ENCODE measurements at regions not wholly inside any gene's neighbourhood (a gene's known extent, or its start where the extent isn't known, plus 50 kb on each side); places are given as distances from the start of the nearest gene placed in this dataset.

GRCh38 chr3:59553076-59553475 is 503.3 kb upstream of the CFAP20DC start:
- no peaks in the 10 kb centered on the region for H3K27me3 Mint-ChIP-seq
- no peaks in the 10 kb centered on the region for H3K36me3 Mint-ChIP-seq
- H3K9me3 Mint-ChIP-seq, result no peaks in the 10 kb centered on the region
- no peaks in the 10 kb centered on the region for H3K4me1 Mint-ChIP-seq
- no peak overlapping the region for H3K4me3 Mint-ChIP-seq
- H3K27ac Mint-ChIP-seq, result no peak overlapping the region

GRCh38 chr3:59551834-59552233 is 502.0 kb upstream of the CFAP20DC start:
- Mint-ChIP-seq H3K27ac (no peak overlapping the region), H3K36me3 (no peaks in the 10 kb centered on the region), H3K9me3 (no peaks in the 10 kb centered on the region), H3K4me3 (no peak overlapping the region), H3K4me1 (no peaks in the 10 kb centered on the region), H3K27me3 (no peaks in the 10 kb centered on the region)

- peaks cover 0 to under 1% (median 0%) of the 10 kb centered on the region in 3 donors for H3K9me3 Mint-ChIP-seq
- no peaks in the 10 kb centered on the region for H3K36me3 Mint-ChIP-seq
- no peak overlapping the region for H3K4me3 Mint-ChIP-seq
- no peaks in the 10 kb centered on the region for H3K4me1 Mint-ChIP-seq
- H3K27ac Mint-ChIP-seq, result no peak overlapping the region
- H3K27me3 Mint-ChIP-seq, result no peaks in the 10 kb centered on the region
Measured at GRCh38 chr3:59549962-59550361, 500.1 kb upstream of the CFAP20DC start.

- Mint-ChIP-seq H3K4me1 (no peaks in the 10 kb centered on the region), H3K27me3 (no peaks in the 10 kb centered on the region), H3K9me3 (peaks cover 0 to 2% (median 0%) of the 10 kb centered on the region in 3 donors), H3K27ac (no peak overlapping the region), H3K4me3 (no peak overlapping the region), H3K36me3 (no peaks in the 10 kb centered on the region)
Measured at GRCh38 chr3:59547874-59548273, 498.0 kb upstream of the CFAP20DC start.

- Mint-ChIP-seq H3K4me3 (no peak overlapping the region), H3K27me3 (no peaks in the 10 kb centered on the region), H3K9me3 (peaks cover 0 to 2% (median 0%) of the 10 kb centered on the region in 3 donors), H3K4me1 (no peaks in the 10 kb centered on the region), H3K27ac (no peak overlapping the region), H3K36me3 (no peaks in the 10 kb centered on the region)
Measured at GRCh38 chr3:59546522-59546921, 496.7 kb upstream of the CFAP20DC start.

- H3K4me3 Mint-ChIP-seq, result no peak overlapping the region
- peaks cover 0 to 3% (median 0%) of the 10 kb centered on the region in 3 donors for H3K4me1 Mint-ChIP-seq
- peaks cover 0 to 2% (median 0%) of the 10 kb centered on the region in 3 donors for H3K9me3 Mint-ChIP-seq
- no peak overlapping the region for H3K27ac Mint-ChIP-seq
- no peaks in the 10 kb centered on the region for H3K36me3 Mint-ChIP-seq
- peaks cover under 1% of the 10 kb centered on the region for H3K27me3 Mint-ChIP-seq
Measured at GRCh38 chr3:59545374-59545773, 495.5 kb upstream of the CFAP20DC start.

GRCh38 chr3:59542276-59542675 is 492.5 kb upstream of the CFAP20DC start:
- peaks cover 0 to 3% (median 0%) of the 10 kb centered on the region in 3 donors for H3K4me1 Mint-ChIP-seq
- H3K27ac Mint-ChIP-seq, result no peak overlapping the region
- H3K36me3 Mint-ChIP-seq, result no peaks in the 10 kb centered on the region
- H3K4me3 Mint-ChIP-seq, result no peak overlapping the region
- H3K27me3 Mint-ChIP-seq, result peaks cover 1% of the 10 kb centered on the region
- H3K9me3 Mint-ChIP-seq, result peaks cover 0 to 2% (median 0%) of the 10 kb centered on the region in 3 donors

- Mint-ChIP-seq H3K9me3 (peaks cover 0 to 2% (median 0%) of the 10 kb centered on the region in 3 donors), H3K36me3 (no peaks in the 10 kb centered on the region), H3K4me3 (peak overlapping the region in 1 of 4 donors; percentile 53), H3K27me3 (peaks cover 1% of the 10 kb centered on the region), H3K4me1 (peaks cover 0 to 3% (median 0%) of the 10 kb centered on the region in 3 donors), H3K27ac (peak overlapping the region in 2 of 3 donors; percentile 32 to 37)
Measured at GRCh38 chr3:59540696-59541095, 490.9 kb upstream of the CFAP20DC start.

- Mint-ChIP-seq H3K36me3 (no peaks in the 10 kb centered on the region), H3K4me1 (peaks cover 0 to 3% (median 0%) of the 10 kb centered on the region in 3 donors), H3K27ac (peak overlapping the region in 1 of 3 donors; percentile 37), H3K4me3 (peak overlapping the region in 1 of 4 donors; percentile 53), H3K27me3 (peaks cover 1% of the 10 kb centered on the region), H3K9me3 (peaks cover 0 to 2% (median 0%) of the 10 kb centered on the region in 3 donors)
Measured at GRCh38 chr3:59540241-59540640, 490.4 kb upstream of the CFAP20DC start.

- Mint-ChIP-seq H3K4me1 (peaks cover 0 to 3% (median 0%) of the 10 kb centered on the region in 3 donors), H3K4me3 (no peak overlapping the region), H3K36me3 (no peaks in the 10 kb centered on the region), H3K27ac (no peak overlapping the region), H3K27me3 (peaks cover 1% of the 10 kb centered on the region), H3K9me3 (no peaks in the 10 kb centered on the region)
Measured at GRCh38 chr3:59538753-59539432, 489.1 kb upstream of the CFAP20DC start.

GRCh38 chr3:59535791-59536221 is 486.0 kb upstream of the CFAP20DC start:
- no peak overlapping the region for H3K27ac Mint-ChIP-seq
- H3K36me3 Mint-ChIP-seq, result no peaks in the 10 kb centered on the region
- H3K27me3 Mint-ChIP-seq, result peaks cover 3% of the 10 kb centered on the region
- peaks cover 0 to 3% (median 0%) of the 10 kb centered on the region in 3 donors for H3K4me1 Mint-ChIP-seq
- no peaks in the 10 kb centered on the region for H3K9me3 Mint-ChIP-seq
- H3K4me3 Mint-ChIP-seq, result no peak overlapping the region

GRCh38 chr3:59531994-59532393 is 482.2 kb upstream of the CFAP20DC start:
- no peak overlapping the region for H3K4me3 Mint-ChIP-seq
- no peak overlapping the region for H3K27ac Mint-ChIP-seq
- H3K36me3 Mint-ChIP-seq, result no peaks in the 10 kb centered on the region
- H3K4me1 Mint-ChIP-seq, result no peaks in the 10 kb centered on the region
- H3K9me3 Mint-ChIP-seq, result no peaks in the 10 kb centered on the region
- peaks cover 2% of the 10 kb centered on the region for H3K27me3 Mint-ChIP-seq

GRCh38 chr3:59531066-59531745 is 481.4 kb upstream of the CFAP20DC start:
- Mint-ChIP-seq H3K27me3 (peaks cover 2% of the 10 kb centered on the region), H3K9me3 (no peaks in the 10 kb centered on the region), H3K4me1 (no peaks in the 10 kb centered on the region), H3K36me3 (no peaks in the 10 kb centered on the region), H3K27ac (no peak overlapping the region), H3K4me3 (no peak overlapping the region)

- Mint-ChIP-seq H3K36me3 (no peaks in the 10 kb centered on the region), H3K27me3 (peaks cover 2% of the 10 kb centered on the region), H3K27ac (no peak overlapping the region), H3K4me3 (no peak overlapping the region), H3K4me1 (no peaks in the 10 kb centered on the region), H3K9me3 (no peaks in the 10 kb centered on the region)
Measured at GRCh38 chr3:59528251-59528650, 478.4 kb upstream of the CFAP20DC start.

GRCh38 chr3:59527493-59527892 is 477.7 kb upstream of the CFAP20DC start:
- no peaks in the 10 kb centered on the region for H3K4me1 Mint-ChIP-seq
- H3K27me3 Mint-ChIP-seq, result peaks cover under 1% of the 10 kb centered on the region
- H3K36me3 Mint-ChIP-seq, result no peaks in the 10 kb centered on the region
- no peaks in the 10 kb centered on the region for H3K9me3 Mint-ChIP-seq
- H3K4me3 Mint-ChIP-seq, result no peak overlapping the region
- H3K27ac Mint-ChIP-seq, result no peak overlapping the region

GRCh38 chr3:59526999-59527398 is 477.2 kb upstream of the CFAP20DC start:
- Mint-ChIP-seq H3K36me3 (no peaks in the 10 kb centered on the region), H3K27me3 (no peaks in the 10 kb centered on the region), H3K27ac (no peak overlapping the region), H3K4me1 (no peaks in the 10 kb centered on the region), H3K9me3 (no peaks in the 10 kb centered on the region), H3K4me3 (no peak overlapping the region)
